Hepatocyte (in vitro differentiated cells): ENCODE measurements at regions not wholly inside any gene's neighbourhood (a gene's known extent, or its start where the extent isn't known, plus 50 kb on each side); places are given as distances from the start of the nearest gene placed in this dataset.

Source experiments
- EZH2 ChIP-seq: fragments of 200-600 bp; sonication (generic); IDR thresholded peaks from 2 replicates; pipeline ENCODE4 v1.6.1; 2016; ENCODE audit warnings: antibody characterized with exemption, mild to moderate bottlenecking, borderline replicate concordance
- TF ChIP-seq, protein P1 (sequence below): fragments of 200-600 bp; sonication (generic); IDR thresholded peaks from 2 replicates; pipeline ENCODE4 v1.5.1; 2016; ENCODE audit warnings: antibody characterized with exemption, mild to moderate bottlenecking; ENCODE audit not compliant: poor library complexity

DNA sequence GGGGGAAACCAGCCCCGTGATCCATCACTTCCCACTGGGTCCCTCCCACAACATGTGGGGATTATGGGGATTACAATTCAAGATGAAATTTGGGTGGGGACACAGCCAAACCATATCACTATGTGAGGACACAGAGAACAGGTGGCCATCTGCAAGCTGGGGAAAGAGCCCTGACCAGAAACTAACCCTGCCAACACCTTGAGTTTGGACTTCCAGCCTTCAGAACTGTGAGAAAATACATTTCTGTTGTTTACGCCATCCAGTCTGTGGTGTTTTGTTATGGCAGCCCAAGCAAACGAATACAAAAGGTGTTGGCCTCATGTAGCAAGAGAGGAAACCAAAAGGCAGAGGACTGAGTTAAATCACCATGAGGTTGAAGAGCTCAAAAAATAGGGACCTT, 169.9 kb upstream of the TENM3 start:
- TF ChIP-seq, protein P1, sequence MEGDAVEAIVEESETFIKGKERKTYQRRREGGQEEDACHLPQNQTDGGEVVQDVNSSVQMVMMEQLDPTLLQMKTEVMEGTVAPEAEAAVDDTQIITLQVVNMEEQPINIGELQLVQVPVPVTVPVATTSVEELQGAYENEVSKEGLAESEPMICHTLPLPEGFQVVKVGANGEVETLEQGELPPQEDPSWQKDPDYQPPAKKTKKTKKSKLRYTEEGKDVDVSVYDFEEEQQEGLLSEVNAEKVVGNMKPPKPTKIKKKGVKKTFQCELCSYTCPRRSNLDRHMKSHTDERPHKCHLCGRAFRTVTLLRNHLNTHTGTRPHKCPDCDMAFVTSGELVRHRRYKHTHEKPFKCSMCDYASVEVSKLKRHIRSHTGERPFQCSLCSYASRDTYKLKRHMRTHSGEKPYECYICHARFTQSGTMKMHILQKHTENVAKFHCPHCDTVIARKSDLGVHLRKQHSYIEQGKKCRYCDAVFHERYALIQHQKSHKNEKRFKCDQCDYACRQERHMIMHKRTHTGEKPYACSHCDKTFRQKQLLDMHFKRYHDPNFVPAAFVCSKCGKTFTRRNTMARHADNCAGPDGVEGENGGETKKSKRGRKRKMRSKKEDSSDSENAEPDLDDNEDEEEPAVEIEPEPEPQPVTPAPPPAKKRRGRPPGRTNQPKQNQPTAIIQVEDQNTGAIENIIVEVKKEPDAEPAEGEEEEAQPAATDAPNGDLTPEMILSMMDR = no peak
- no peak for TF ChIP-seq EZH2
